HCT116 (cell line): ENCODE measurements at regions not wholly inside any gene's neighbourhood (a gene's known extent, or its start where the extent isn't known, plus 50 kb on each side); places are given as distances from the start of the nearest gene placed in this dataset.

Source experiments
- ATAC-seq: fragments of 200-7000 bp; cut with Tn5 transposase; 2 replicates; pipeline ENCODE4 v1.9.1; 2020; ENCODE audit warnings: mild to moderate bottlenecking, moderate library complexity
- BruUV-seq: library from RNA; stranded (reverse); fragments of 400-500 nt; replicated peaks from 2 replicates; lab custom pipeline; 2021; lab: Mats Ljungman, UMichigan
- CTCF ChIA-PET: fragments of 300-600 bp; sonication (Branson Sonifier 250); formaldehyde crosslinking; loops from one replicate; lab custom pipeline; 2021; ENCODE audit warnings: antibody characterized with exemption; lab: Charles Lee
- POLR2A ChIA-PET: fragments of 300-600, 350-600 bp; sonication (Branson Sonifier 250); formaldehyde crosslinking; loops from one replicate; lab custom pipeline; 2021; ENCODE audit warnings: antibody characterized with exemption; lab: Charles Lee
- RAD21 ChIA-PET, 2 experiments: fragments of 300-600 bp; sonication (Branson Sonifier 250); formaldehyde crosslinking; loops; one replicate each; lab custom pipeline; 2023; ENCODE audit warnings: low total read pairs in 2 of 2; ENCODE audit not compliant: uncharacterized antibody in 2 of 2, unreplicated experiment in 2 of 2, low non-redundant PET in 1 of 2; lab: Charles Lee
- DNase-seq: peaks from one replicate; pipeline ENCODE4 v3.0.0-alpha.2; 2010; ENCODE audit warnings: low read depth, low spot score
- H2AFZ ChIP-seq: fragments of 200-600 bp; shearing (Covaris generic), sonication (generic); 2 replicates; pipeline ENCODE4 v1.6.1; 2017; ENCODE audit warnings: low read depth, mixed run types, mixed read lengths, antibody characterized with exemption, low read length; ENCODE audit not compliant: poor library complexity, severe bottlenecking
- H3K27ac ChIP-seq: 2 replicates; pipeline ENCODE4 v1.5.1; 2012; ENCODE audit warnings: low read depth, low read length
- H3K27me3 ChIP-seq: fragments of 200-600 bp; sonication (generic); 2 replicates; pipeline ENCODE4 v1.6.1; 2016; ENCODE audit warnings: mixed run types, low read length, mixed read lengths; ENCODE audit not compliant: insufficient read depth
- H3K36me3 ChIP-seq, 2 experiments: fragments of 200-500 bp in 1 of 2; fragments of 200-600 bp in 1 of 2; sonication (Bioruptor generic) in 1 of 2; sonication (generic) in 1 of 2; 2 replicates each; pipeline versions ENCODE4 v1.5.1 to v1.6.1; 2014 to 2016; ENCODE audit warnings: low read length in 2 of 2, inconsistent platforms in 1 of 2, mixed read lengths in 1 of 2, mixed run types in 1 of 2; ENCODE audit not compliant: insufficient read depth in 2 of 2, control insufficient read depth in 1 of 2
- H3K4me1 ChIP-seq, 2 experiments: fragments of 200-600 bp in 1 of 2; sonication (generic) in 1 of 2; 2 replicates each; pipeline versions ENCODE4 v1.5.1 to v1.6.1; 2012 to 2017; ENCODE audit warnings: low read length in 2 of 2, inconsistent platforms in 1 of 2, mild to moderate bottlenecking in 1 of 2, mixed read lengths in 1 of 2, mixed run types in 1 of 2, moderate library complexity in 1 of 2; ENCODE audit not compliant: insufficient read depth in 2 of 2, control insufficient read depth in 1 of 2
- H3K4me2 ChIP-seq: fragments of 200-600 bp; sonication (generic); 2 replicates; pipeline ENCODE4 v1.6.1; 2017; ENCODE audit warnings: mixed run types, low read length, mixed read lengths
- H3K4me3 ChIP-seq, 2 experiments: fragments of 200-600 bp in 1 of 2; sonication (generic) in 1 of 2; replicated peaks in 1 of 2; 2 replicates each; pipeline ENCODE4 v1.5.1; 2011 to 2016; ENCODE audit warnings: low read length in 2 of 2, control low read depth in 1 of 2, low read depth in 1 of 2, mild to moderate bottlenecking in 1 of 2, mixed read lengths in 1 of 2, mixed run types in 1 of 2
- H3K79me2 ChIP-seq: fragments of 200-600 bp; sonication (generic); 2 replicates; pipeline ENCODE4 v1.6.1; 2017; ENCODE audit warnings: mild to moderate bottlenecking, mixed run types, low read length, moderate library complexity, mixed read lengths; ENCODE audit not compliant: insufficient read depth
- H3K9ac ChIP-seq: fragments of 200-600 bp; sonication (generic); 2 replicates; pipeline ENCODE4 v1.6.1; 2016; ENCODE audit warnings: low read length, mixed read lengths
- H3K9me2 ChIP-seq: fragments of 200-600 bp; sonication (generic), shearing (Covaris generic); 2 replicates; pipeline ENCODE4 v1.6.1; 2017; ENCODE audit warnings: mixed run types, mild to moderate bottlenecking, moderate library complexity; ENCODE audit not compliant: insufficient read depth
- H3K9me3 ChIP-seq, 2 experiments: fragments of 200-500 bp in 1 of 2; fragments of 200-600 bp in 1 of 2; sonication (Bioruptor generic) in 1 of 2; sonication (generic) in 1 of 2; 2 replicates each; pipeline ENCODE4 v1.6.1; 2014 to 2017; ENCODE audit warnings: low read length in 2 of 2, mixed read lengths in 2 of 2, inconsistent platforms in 1 of 2, low read depth in 1 of 2, mild to moderate bottlenecking in 1 of 2, mixed run types in 1 of 2, moderate library complexity in 1 of 2; ENCODE audit not compliant: control insufficient read depth in 1 of 2, insufficient read depth in 1 of 2
- H4K20me1 ChIP-seq: fragments of 200-600 bp; sonication (generic), shearing (Covaris generic); 2 replicates; pipeline ENCODE4 v1.6.1; 2017; ENCODE audit warnings: mixed run types, mild to moderate bottlenecking, moderate library complexity; ENCODE audit not compliant: insufficient read depth
- CBX3 ChIP-seq: IDR thresholded peaks from 2 replicates; pipeline ENCODE4 v1.6.1; 2012; ENCODE audit warnings: low read depth
- EZH2 ChIP-seq: fragments of 200-600 bp; sonication (generic); IDR thresholded peaks from 2 replicates; pipeline ENCODE4 v1.6.1; 2017; ENCODE audit warnings: antibody characterized with exemption, mixed run types
- EZH2phosphoT487 ChIP-seq: fragments of 200-600 bp; IDR thresholded peaks from 2 replicates; pipeline ENCODE4 v1.6.1; 2018; ENCODE audit warnings: antibody characterized with exemption, borderline replicate concordance
- JUND ChIP-seq: IDR thresholded peaks from 2 replicates; pipeline ENCODE4 v1.6.1; 2012
- MAX ChIP-seq: IDR thresholded peaks from 2 replicates; pipeline ENCODE4 v1.6.1; 2012
- POLR2A ChIP-seq: IDR thresholded peaks from 2 replicates; pipeline ENCODE4 v1.7.0; 2011; ENCODE audit warnings: borderline replicate concordance; ENCODE audit not compliant: insufficient read depth, insufficient read length; ENCODE audit errors: extremely low read depth
- POLR2AphosphoS5 ChIP-seq: IDR thresholded peaks from 2 replicates; pipeline ENCODE4 v1.6.1; 2011; ENCODE audit warnings: mild to moderate bottlenecking, low read depth, low read length, moderate library complexity
- RAD21 ChIP-seq: IDR thresholded peaks from 2 replicates; pipeline ENCODE4 v1.6.1; 2012; ENCODE audit warnings: low read depth, mild to moderate bottlenecking
- SIN3A ChIP-seq: IDR thresholded peaks from 2 replicates; pipeline ENCODE4 v1.6.1; 2012; ENCODE audit warnings: low read depth
- SP1 ChIP-seq: IDR thresholded peaks from 2 replicates; pipeline ENCODE4 v1.6.1; 2012; ENCODE audit warnings: low read depth
- SRF ChIP-seq: IDR thresholded peaks from 2 replicates; pipeline ENCODE4 v1.6.1; 2012; ENCODE audit warnings: low read depth
- TCF7L2 ChIP-seq: IDR thresholded peaks from 2 replicates; pipeline ENCODE4 v1.7.0; 2011; ENCODE audit warnings: borderline replicate concordance, inconsistent platforms; ENCODE audit not compliant: insufficient read depth, insufficient read length; ENCODE audit errors: extremely low read depth
- YY1 ChIP-seq: IDR thresholded peaks from 2 replicates; pipeline ENCODE4 v1.6.1; 2011; ENCODE audit warnings: low read length, low read depth, moderate library complexity, mild to moderate bottlenecking; ENCODE audit not compliant: insufficient replicate concordance; ENCODE audit errors: extremely low read depth
- ZBTB33 ChIP-seq: IDR thresholded peaks from 2 replicates; pipeline ENCODE4 v1.6.1; 2011; ENCODE audit warnings: mild to moderate bottlenecking, low read length, moderate library complexity; ENCODE audit not compliant: insufficient replicate concordance; ENCODE audit errors: extremely low read depth
- ZFX ChIP-seq: fragments of 450-650 bp; IDR thresholded peaks from 2 replicates; pipeline ENCODE4 v1.6.1; 2017
- intact Hi-C: fragments of 100-400 bp; cut with micrococcal nuclease; formaldehyde crosslinking; loops from 2 replicates; pipeline ENCODE4 v1.10.0; 2022
- TF ChIP-seq, protein P1 (sequence below): IDR thresholded peaks from 2 replicates; pipeline ENCODE4 v1.6.1; 2012
- TF ChIP-seq, protein P2 (sequence below): IDR thresholded peaks from 2 replicates; pipeline ENCODE4 v1.6.1; 2012; ENCODE audit warnings: low read depth

DNA sequence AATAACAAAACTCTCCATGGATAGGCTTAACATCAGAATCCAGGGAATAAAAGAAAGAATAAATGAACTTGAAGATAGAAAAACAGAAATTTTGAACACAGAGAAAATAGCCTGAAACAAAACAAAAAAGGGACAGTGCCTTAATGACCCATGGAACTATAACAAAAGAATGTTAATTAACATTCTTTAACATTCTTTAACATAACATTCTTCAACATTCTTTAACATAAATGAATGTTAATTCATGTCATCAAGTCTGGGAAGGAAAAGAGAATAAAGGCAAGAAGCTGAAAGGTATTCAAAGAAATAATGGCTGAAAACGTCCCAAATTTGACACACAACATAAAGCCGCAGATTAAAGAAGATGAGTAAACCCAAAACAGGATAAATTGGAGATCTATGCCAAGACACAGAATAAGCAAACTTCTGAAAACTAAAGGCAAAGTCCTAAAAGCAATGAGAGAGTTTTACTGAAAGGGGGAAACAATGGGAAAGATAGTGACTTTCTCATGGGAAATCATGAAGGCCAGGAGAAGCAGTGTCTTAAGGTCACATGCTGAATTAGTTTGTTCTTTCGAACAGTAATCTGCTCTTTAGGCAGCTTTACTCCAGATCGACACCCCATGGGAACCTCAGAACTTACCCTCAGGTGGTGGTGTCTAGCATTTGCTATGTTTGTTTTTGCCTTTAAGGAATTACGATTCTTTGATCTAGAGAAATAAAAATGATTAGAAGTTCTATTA, 483.0 kb downstream of the KDM4C start:
- Histone ChIP-seq H3K9me2 (no peaks in the 10 kb centered on the region), H3K36me3 (no peaks in the 10 kb centered on the region), H3K9ac (no peak overlapping the region), H3K4me3 (no peak overlapping the region), H2AFZ (no peak overlapping the region), H3K4me2 (no peak overlapping the region), H3K4me1 (no peaks in the 10 kb centered on the region), H3K27me3 (no peaks in the 10 kb centered on the region), H3K9me3 (no peaks in the 10 kb centered on the region), H3K27ac (no peak overlapping the region), H3K79me2 (no peaks in the 10 kb centered on the region), H4K20me1 (no peaks in the 10 kb centered on the region)
- CTCF ChIA-PET, result no interaction called here
- RAD21 ChIA-PET, result no interaction called here
- intact Hi-C loops, result no loop called here
- DNase-seq, result no peak
- TF ChIP-seq ZBTB33 (no peak), ZFX (no peak), POLR2AphosphoS5 (no peak), POLR2A (no peak), TCF7L2 (no peak), CBX3 (no peak), SIN3A (no peak), EZH2phosphoT487 (no peak), MAX (no peak), SRF (no peak), RAD21 (no peak), SP1 (no peak), JUND (no peak), EZH2 (no peak), YY1 (no peak)
- TF ChIP-seq, protein P1, sequence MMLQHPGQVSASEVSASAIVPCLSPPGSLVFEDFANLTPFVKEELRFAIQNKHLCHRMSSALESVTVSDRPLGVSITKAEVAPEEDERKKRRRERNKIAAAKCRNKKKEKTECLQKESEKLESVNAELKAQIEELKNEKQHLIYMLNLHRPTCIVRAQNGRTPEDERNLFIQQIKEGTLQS, result no peak
- TF ChIP-seq, protein P2, sequence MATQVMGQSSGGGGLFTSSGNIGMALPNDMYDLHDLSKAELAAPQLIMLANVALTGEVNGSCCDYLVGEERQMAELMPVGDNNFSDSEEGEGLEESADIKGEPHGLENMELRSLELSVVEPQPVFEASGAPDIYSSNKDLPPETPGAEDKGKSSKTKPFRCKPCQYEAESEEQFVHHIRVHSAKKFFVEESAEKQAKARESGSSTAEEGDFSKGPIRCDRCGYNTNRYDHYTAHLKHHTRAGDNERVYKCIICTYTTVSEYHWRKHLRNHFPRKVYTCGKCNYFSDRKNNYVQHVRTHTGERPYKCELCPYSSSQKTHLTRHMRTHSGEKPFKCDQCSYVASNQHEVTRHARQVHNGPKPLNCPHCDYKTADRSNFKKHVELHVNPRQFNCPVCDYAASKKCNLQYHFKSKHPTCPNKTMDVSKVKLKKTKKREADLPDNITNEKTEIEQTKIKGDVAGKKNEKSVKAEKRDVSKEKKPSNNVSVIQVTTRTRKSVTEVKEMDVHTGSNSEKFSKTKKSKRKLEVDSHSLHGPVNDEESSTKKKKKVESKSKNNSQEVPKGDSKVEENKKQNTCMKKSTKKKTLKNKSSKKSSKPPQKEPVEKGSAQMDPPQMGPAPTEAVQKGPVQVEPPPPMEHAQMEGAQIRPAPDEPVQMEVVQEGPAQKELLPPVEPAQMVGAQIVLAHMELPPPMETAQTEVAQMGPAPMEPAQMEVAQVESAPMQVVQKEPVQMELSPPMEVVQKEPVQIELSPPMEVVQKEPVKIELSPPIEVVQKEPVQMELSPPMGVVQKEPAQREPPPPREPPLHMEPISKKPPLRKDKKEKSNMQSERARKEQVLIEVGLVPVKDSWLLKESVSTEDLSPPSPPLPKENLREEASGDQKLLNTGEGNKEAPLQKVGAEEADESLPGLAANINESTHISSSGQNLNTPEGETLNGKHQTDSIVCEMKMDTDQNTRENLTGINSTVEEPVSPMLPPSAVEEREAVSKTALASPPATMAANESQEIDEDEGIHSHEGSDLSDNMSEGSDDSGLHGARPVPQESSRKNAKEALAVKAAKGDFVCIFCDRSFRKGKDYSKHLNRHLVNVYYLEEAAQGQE, result no peak
- BruUV-seq, result no TSS peak
- ATAC-seq, result no peak
- POLR2A ChIA-PET, result no interaction called here
